NK-92 treated with Interleukin-12 subunit alpha and Interleukin-12 subunit beta, amount 100 ng/mL, for 24 hours (cell line): ENCODE measurements at regions not wholly inside any gene's neighbourhood (a gene's known extent, or its start where the extent isn't known, plus 50 kb on each side); places are given as distances from the start of the nearest gene placed in this dataset.
"Not testable (repeated sequence)": the region's sequence is repeated elsewhere in the genome, so short reads cannot be mapped to it uniquely, and the experiment has no call there.

ENCODE experiments used
- DNase-seq: peaks from one replicate; lab custom pipeline; 2025; lab: John Stamatoyannopoulos, UW

DNA sequence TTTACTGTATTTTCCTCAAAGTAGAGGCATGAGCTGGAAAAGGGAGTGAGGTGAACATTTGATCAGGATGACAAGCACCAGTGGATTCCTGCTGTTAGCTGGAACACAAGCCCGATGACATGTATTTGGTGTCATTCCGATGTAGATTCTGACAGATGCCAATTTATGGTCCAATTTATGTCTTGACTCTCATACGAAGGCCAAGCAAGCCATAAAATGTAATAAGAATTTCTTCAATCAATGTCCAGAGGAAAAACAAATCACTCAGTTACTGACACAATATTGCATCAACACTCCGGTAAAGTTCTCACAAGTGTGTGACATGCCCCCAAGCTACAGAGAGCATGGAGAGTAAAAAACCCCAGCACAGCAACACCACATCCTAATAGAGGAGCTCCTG lies 138.3 kb upstream of the ZNF521 start:
- DNase-seq = no peak

DNA sequence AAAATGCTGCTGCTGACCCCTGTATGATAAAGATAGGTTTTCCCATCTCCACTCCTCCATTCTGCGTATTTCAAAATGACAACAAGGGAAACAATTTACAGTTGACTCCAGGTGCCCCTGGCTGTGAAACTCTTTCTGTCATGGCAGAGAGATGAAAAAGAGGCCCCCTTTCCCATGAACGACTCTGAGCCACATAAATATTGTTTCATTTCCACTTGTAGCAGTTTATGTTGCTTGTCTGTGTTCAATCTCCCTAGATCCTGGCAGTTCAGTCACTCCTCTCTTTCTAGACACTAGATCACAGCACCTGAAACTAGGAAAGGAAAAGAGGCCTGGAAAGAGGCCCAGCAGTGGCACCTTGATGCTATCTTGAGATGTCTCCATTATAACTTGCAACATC lies 121.0 kb upstream of the ZNF521 start:
- no peak for DNase-seq

DNA sequence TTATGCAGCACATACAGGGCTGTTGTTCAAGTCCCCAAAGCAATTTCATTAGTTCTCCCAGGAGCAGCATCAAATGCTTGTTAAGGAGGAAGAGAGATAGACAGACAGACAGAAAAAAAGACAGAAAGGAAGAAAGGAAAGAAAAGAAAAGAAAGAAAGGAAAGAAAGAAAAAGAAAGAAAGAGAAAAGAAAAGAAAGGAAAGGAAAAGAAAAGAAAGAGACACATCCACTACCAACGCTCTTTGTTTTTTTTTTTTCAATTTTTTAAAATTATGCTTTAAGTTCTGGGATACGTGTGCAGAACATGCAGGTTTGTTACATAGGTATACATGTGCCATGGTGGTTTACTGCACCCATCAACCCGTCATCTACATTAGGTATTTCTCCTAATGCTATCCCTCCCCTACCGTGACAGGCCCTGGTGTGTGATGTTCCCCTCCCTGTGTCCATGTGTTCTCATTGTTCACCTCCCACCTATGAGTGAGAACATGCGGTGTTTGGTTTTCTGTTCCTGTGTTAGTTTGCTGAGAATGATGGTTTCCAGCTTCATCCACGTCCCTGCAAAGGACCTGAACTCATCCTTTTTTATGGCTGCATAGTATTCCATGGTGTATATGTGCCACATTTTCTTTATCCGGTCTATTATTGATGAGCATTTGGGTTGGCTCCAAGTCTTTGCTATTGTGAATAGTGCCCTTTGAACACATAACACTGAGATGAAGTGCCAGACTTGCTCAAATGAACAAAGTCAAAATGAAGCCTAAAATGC lies 119.0 kb upstream of the ZNF521 start:
- DNase-seq = not testable (repeated sequence)

DNA sequence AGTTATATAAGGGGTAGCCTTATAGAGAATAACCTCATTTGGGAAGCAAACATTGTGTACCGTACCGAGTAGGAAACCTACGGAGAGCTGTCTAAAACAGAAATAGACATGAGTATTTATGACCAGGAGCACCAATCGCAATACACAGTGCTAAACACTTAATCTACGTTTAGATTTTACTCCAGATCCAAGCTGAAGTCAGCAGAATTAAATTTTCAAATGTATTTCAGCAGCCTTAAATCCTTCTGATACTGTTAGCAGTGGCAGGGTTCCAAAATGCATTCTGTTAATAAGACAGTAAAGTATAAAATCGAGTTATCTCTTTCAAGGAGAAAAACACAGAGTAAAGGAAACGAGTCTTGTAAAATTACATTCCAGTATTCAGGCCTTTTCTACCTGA lies 118.1 kb upstream of the ZNF521 start:
- no peak for DNase-seq

DNA sequence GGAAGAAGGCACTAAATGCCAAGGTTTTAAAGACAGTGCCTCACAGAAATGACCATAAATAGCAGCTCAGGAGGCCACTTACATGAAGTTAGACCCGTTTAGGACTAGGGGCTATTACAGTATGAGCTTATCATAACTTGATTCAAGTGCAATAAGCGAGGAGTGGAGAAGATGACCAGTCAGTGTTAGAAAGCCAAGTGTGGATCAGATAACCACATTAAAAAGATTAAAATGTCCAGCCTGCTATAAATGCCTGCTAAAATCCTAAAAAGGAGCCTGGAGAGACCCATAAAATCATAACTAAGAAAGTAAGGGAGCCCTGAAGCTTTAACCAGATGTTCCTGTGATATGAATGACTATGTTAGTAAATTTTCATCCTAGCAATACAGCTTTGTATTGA lies 117.5 kb upstream of the ZNF521 start:
- DNase-seq = no peak

DNA sequence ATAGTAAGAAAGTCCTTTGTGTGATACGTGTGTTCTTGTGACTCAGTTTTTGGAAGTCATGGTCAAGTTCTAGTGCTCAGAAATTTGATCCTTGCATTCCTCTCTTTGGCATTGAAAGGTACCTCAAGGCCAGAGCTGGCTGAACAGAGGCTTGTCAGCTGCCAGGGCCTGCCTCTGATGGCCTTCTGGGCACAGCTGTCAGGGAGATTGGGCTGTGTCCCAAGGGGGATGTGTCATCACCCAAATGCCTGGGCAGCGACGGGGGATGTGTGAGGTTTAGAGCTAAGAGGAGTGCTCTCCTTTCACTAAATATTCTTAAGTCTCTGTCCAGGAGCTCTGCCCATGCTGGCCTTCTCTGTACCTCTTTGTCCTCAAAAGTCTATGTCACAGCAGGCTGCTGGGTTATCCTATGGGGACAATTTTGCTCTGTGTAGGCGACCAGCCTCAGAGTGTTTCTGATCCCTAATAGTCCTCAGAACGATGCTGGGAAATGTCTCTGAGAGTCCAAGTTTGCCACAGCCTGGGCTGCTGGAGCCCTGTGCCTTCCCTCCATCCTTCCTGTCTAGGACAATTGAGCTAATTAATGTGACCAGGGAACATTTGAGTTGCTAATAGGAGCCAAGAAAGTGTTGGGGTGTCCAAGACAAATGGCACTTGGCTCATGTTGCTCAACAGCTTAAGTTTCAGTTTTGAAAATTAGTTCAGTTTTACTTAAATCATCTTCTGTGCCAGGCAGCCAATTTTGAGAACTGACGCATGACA lies 115.4 kb upstream of the ZNF521 start:
- no peak for DNase-seq

DNA sequence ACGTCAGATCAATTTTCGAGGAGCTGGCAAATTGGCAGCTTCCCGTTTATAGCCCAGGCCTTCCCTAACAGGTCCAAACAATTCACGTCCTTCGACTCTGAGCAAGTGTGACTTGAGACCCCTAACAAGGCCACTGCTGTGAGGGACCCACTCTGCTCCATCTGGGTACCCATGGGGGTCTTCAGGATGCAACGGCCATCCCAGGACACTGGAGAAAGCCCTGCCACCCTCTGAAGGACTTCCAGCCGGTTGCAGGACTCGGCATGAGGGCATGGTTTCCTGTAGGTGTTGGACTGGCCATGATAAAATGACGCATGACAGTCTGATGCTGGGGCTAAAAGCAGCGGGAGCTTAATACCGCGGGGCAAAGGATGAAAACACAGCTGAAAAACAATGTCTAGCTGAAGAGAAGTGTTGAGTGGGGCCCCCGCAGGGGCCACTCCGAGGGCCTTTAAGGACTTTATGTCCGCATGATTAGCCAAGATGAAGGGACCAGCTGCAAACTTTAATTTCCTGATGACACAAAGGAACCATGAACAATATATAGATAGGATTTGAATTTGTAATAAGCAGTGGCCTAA lies 113.3 kb upstream of the ZNF521 start:
- no peak for DNase-seq

DNA sequence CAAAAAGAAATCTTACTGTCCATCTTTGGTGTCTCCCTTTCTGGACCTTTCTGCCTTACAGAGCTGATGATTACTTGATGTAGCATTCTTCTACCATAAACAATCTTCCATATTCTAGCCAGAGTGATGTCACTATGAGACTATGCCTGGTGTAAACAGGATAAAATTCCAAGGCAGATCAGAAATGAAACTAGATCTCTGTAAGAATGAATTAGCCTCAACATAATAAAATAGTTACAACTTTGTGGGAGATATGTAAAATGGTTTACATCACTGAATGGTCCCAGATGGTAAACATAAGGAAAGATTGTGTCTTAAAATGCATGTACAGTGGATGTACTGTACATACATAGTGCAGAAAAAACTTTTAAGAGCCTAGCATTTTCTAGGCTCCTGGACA lies 112.3 kb upstream of the ZNF521 start:
- DNase-seq = no peak

DNA sequence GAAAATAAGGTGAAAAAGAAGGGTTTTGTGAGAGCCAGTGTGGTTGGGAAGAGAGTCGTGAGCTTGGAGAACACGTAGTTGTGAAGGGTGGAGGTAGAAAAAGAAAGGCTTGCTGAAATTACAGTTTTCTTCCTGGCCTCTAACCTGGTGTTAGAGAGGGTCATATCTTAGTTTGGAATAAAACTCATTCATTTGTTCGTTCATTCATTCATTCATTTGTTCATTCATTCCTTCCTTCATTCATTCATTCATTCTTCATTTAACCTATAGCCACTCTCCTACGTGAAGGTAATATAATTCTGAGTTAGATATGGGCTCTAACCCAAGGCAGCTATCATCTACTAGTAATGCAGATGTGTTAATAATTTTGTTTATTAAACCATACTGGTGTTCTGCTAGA lies 111.8 kb upstream of the ZNF521 start:
- no peak for DNase-seq

DNA sequence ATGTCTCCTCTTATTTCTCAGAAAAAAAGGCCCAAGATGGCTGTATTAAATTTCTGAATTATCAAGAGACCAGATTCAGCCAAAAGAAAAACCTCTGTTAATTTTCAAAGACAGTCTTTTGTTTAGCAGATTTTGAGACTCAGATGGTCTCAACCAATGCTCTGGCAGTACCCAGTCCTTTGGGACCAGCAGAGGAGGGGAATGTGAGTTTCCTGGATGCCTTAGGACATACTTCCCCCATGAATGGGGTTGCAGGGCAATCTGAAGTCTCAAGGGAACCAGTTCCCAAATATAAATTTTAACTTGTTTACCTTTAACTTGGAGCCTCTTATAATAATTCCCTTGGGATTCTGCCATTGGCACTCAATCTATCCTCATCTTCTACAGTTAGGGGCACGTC lies 107.8 kb upstream of the ZNF521 start:
- no peak for DNase-seq

DNA sequence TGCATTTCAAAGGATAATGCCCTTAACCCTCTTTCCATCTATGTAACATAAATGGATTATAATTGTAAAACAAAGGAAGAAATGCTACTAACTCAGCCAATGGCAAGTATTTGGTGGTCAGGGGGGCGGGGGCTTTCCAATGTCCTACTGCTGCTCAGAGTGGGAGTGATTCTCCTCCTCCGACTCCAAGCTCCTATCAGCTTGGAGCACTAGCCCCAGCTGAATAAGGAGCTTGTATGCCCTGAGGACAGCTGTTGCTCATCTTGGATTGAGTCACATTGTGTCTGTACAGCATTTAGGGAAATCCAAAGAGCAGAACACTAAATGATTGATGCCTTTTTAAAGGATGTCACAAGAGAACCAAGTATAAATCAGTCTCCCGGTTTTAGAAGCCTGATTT lies 105.6 kb upstream of the ZNF521 start:
- DNase-seq = no peak

DNA sequence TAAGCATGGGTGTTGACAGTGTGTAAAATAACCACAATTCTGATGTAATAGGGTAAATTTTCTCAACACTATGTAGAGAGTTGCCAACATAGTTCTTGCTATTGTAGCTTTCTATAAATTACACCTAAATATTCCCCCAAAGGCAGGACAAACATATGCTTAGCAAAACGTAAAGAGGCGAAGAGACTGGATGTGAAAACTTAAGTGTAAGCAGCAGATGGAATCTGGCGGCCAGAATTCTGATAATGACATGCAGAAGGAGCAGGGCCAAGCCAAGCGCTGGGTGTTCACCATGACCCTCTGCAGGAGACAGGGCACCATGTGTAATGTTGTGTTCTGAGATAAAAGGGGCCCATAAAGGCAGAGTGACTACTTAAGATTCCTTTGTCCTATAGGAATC lies 105.2 kb upstream of the ZNF521 start:
- DNase-seq = no peak

DNA sequence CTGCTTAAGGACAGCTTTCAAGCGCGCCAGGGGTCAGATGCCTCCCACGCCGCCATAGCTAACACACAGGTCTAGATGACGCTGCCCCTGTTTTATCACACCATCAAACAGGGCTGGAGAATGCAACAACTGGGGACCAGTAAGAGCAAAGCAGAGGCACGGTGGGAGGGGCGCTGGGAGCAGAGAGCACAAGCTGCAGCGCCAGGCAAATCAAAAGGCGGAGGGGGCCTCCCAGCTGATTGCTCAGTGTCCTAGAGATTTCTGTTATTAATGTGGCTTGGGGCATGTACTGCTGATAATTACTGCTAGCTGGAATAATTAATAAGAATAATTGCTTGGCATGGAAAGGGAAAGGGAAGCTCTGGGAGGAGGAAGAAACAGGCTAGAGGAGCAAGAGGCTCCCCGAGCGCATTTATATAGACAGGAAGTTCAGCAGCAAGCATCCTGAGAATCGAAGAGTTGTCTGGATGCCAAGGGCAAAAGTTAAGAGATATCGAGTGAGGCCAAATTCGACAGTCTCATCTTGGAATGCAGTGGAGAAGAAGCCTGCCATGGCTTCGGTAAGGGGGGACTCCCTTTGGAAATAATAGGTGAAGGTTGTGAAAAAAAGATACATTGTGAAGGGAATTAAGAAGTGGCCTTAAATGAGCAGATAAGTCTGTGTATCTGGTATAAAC lies 104.5 kb upstream of the ZNF521 start:
- no peak for DNase-seq

DNA sequence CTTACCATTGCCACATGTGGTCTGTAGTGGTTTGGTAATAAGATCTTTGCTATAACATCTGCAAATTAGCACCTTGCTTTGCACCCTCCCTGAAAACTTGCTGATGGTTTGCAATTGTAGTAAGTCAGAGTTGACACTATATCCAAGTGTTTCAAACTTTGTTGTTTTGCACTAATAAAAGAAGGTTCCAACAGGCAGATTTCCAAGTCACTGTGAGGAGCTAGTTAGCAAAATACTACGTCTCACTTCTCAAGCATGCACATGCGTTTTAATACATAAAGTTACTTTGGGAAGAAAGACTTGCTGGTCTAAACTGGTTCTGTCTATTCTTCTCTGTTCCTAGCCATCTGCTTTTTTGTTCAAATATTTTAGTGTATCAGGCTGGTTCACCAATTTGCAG lies 103.7 kb upstream of the ZNF521 start:
- no peak for DNase-seq

DNA sequence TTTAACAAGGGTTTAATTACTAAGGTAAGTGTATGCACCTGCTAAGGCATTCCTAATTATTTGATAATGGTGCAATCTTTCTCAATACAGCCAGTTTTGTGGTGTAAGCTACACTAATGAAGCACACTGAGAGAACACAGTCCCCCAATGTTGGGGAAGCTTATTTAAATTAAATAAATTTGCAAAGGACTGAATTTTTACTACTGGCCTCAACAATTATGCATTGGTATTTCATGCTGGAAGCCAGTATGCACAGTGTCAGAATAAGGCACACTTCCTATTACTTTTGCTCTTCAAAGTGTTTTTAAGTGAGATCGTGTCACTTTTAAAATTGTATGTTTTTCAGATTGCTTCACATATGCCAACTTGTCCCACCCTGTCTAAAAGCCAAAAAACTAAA lies 103.2 kb upstream of the ZNF521 start:
- DNase-seq = no peak

DNA sequence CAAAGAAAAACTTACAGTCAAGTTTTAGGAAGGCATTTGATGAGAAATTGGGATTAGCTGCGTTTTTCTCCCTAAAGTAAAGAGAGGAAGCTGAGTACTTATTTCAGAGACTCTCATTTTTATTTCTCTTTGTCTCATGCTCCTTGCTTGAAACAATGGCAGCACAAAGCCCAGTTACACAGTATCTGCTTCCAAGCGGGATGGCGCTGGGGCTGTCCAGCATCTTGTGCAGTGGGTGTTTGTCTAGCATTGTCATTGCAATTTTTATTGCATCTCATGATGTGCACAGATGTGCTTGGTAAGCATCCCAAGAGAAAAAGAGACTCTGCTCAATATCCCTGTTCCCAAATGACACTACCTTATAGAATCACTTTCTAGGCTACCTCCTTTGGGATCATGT lies 102.8 kb upstream of the ZNF521 start:
- DNase-seq = no peak

DNA sequence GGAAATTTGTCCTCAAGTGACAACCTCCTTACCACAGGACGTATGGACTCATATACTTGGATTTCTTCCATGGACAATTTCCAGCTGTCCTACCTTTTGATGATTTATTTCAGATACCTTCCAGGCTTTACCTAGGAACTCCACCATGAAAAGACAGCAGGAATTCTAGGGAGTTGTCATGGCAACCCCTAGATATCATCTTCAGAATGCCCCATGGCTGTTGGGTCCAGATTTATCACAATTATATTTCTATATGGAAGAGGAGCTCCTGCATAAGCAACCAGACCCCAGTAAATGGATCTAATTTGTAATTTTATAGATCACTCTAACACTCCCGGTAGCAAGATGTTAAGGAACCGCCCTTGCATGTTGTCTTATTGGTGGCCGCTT lies 102.3 kb upstream of the ZNF521 start:
- no peak for DNase-seq

DNA sequence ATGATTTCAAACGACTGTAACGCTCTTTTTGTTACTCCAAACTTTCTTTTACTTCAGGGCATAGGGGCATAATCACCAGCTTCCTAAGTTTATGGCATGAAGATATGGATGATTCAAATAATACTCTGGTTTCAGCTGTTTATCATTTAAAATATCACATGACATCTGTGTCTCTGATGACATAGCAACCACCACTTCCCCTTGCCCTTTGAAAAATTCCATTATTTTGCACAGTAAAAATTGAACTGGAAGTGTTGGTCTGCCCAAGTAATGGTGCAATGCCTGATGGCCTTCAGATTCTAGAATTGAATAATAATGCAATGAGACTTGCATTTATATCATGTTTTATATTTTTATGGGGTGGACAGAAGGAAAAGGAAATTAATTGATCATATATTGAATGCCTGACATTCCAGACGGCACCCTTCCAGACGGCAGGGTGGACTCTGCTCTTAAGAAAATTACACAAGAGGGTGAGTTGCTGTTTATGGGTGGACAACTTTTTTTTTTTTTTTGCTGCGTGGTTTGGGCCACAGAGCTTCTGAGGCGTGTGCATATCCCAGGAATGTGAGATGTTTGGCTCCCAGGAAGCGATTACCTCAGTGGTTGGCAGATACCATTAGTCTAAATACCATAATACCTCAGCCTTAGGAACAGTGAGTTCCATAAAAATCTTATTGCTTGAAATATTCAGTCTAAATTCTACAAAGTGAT lies 101.7 kb upstream of the ZNF521 start:
- no peak for DNase-seq

DNA sequence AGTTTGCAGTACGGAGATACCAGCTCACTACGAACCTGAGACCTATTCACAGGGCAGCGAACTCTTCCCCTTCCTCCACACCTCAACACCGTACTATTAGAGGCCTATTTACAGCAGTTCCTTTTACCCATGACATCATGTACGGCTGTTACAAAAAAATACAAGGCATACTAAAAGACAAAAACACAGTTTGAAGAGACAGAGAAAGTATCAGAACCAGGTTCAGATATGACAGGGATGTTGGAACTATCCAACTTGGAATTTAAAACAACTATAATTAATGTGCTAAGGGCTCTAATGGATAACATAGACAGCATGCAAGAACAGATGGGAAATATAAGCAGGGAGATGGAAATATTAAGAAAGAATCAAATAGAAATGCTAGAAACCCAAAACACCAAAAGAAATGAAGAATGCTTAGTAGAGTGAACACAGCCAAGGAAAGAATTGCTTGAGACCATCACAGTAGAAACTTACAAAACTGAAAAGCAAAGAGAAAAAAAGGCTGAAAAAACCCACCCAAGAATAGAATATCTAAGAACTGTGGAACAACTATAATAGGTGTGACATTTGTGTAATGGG lies 99.2 kb upstream of the ZNF521 start:
- no peak for DNase-seq

DNA sequence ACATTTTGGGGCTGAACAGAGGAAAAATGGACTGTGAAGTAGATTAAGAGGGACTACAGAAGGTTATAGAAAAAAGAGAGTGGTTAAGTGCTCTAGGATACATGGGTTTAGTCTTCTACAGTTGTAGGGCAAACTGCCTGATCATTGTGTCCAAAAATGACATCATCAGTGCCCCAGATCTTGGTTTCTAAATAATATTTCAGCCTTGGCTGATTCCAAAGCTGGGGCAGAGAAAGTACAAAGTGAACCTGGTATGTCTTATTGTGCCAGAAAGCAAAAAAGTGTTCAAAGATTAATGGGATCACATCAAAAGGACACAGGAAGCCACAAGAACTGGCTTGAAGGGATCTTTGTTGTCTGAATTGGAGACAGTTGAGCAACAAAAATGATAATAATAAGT lies 97.1 kb upstream of the ZNF521 start:
- no peak for DNase-seq

DNA sequence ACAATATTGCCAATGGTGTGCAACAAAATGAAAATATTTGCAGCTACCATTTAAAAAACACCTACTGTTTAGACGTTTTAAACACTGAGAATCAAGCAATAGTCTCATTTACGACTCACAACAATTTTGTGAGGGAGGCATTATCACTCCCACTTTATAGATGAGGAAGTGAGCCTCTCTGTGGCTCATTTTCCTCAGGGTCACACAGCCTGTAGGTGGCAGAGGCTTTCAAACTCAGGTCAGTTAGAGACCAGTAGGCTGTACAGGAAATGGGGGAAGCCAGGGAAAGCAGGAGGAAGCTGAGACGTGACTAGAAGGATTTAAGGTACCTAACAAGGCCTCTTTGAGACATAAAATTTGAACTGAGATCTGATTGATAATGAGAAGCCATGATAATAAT lies 95.0 kb upstream of the ZNF521 start:
- DNase-seq = no peak

DNA sequence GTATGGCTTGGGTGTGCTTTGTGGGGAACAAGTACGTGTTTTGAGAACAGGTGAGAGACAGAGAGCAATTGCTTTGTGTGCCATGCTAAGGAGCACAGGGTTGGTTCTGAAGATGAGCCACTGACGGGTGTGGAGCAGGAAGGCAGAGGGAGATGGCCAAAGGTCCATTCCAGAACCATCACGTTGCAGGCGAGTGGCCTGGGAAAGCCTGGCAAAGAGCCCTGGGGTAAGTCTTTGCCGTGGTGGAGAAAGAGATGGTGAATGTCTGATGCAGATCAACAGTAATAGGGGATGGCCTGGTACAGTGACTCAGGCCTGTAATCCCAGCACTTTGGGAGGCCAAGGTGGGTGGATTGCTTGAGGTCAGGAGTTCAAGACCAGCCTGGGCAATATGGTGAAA lies 93.5 kb upstream of the ZNF521 start:
- DNase-seq = no peak
